ENCODE measurements at regions not wholly inside any gene's neighbourhood (a gene's known extent, or its start where the extent isn't known, plus 50 kb on each side); places are given as distances from the start of the nearest gene placed in this dataset.

- no peak overlapping the region for H3K4me2 ChIP-seq (ENCODE audit: extremely low read depth, insufficient read depth, low read length)
- no peak overlapping the region for H2AFZ ChIP-seq (ENCODE audit: low read length)
- no peak for DNase-seq (ENCODE audit: low read depth in 2 of 2)
- no peaks in the 10 kb centered on the region for H3K36me3 ChIP-seq (ENCODE audit: control insufficient read depth, insufficient read depth, low read length)
- H3K4me1 ChIP-seq (ENCODE audit: control insufficient read depth, extremely low read depth, insufficient read depth, low read length), result no peaks in the 10 kb centered on the region
- no peak for TF ChIP-seq EZH2 (IDR thresholded peaks at IDR 0.05; ENCODE audit: low read length, missing control alignments)
- TF ChIP-seq, protein P1, sequence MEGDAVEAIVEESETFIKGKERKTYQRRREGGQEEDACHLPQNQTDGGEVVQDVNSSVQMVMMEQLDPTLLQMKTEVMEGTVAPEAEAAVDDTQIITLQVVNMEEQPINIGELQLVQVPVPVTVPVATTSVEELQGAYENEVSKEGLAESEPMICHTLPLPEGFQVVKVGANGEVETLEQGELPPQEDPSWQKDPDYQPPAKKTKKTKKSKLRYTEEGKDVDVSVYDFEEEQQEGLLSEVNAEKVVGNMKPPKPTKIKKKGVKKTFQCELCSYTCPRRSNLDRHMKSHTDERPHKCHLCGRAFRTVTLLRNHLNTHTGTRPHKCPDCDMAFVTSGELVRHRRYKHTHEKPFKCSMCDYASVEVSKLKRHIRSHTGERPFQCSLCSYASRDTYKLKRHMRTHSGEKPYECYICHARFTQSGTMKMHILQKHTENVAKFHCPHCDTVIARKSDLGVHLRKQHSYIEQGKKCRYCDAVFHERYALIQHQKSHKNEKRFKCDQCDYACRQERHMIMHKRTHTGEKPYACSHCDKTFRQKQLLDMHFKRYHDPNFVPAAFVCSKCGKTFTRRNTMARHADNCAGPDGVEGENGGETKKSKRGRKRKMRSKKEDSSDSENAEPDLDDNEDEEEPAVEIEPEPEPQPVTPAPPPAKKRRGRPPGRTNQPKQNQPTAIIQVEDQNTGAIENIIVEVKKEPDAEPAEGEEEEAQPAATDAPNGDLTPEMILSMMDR (conservative IDR thresholded peaks at IDR 0.05 in 1 of 2, IDR thresholded peaks at IDR 0.05 in 1 of 2; ENCODE audit: low read depth in 1 of 2, low read length in 2 of 2), result no peak
- H3K27me3 ChIP-seq (ENCODE audit: control insufficient read depth, insufficient read depth, low read length), result no peaks in the 10 kb centered on the region
- H4K20me1 ChIP-seq (ENCODE audit: control insufficient read depth, extremely low read depth, insufficient read depth, low read length), result no peaks in the 10 kb centered on the region
- H3K79me2 ChIP-seq (ENCODE audit: control insufficient read depth, insufficient read depth, low read length), result no peaks in the 10 kb centered on the region
- no peak overlapping the region for H3K27ac ChIP-seq (ENCODE audit: insufficient read depth, low read length)
- no peaks in the 10 kb centered on the region for H3K9me3 ChIP-seq (ENCODE audit: control insufficient read depth, insufficient read depth, low read depth, low read length)
- no peak overlapping the region for H3K9ac ChIP-seq (ENCODE audit: insufficient read depth, low read length)
- no peak overlapping the region for H3K4me3 ChIP-seq (replicated peaks in 1 of 4; ENCODE audit: control extremely low read depth in 1 of 4, insufficient read depth in 1 of 4, low read depth in 3 of 4, low read length in 4 of 4)
These were observed 1087.7 kb downstream of the CDH9 start for GRCh38 chr5:25950681-25951080.

DNA sequence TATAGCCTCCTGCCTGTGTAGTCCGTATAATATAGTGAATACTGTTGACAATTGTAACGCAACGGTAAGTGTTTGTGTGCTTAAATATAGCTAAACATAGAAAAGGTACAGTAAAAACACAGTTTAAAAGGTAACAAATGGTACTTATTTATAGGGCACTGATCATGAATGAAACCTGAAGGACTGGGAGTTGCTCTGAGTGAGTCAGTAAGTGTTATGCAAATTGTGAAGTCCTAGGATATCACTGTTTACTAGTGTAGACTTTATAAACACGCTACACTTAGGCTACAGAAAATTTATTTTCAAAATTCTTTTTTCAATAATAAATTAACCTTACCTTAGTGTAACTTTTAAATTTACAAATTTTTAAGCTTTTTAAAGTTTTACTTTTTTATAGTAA is 1090.1 kb downstream of the CDH9 start:
- TF ChIP-seq, protein P1 (conservative IDR thresholded peaks at IDR 0.05 in 1 of 2, IDR thresholded peaks at IDR 0.05 in 1 of 2; ENCODE audit: low read depth in 1 of 2, low read length in 2 of 2), result no peak
- no peak for TF ChIP-seq EZH2 (IDR thresholded peaks at IDR 0.05; ENCODE audit: low read length, missing control alignments)
- DNase-seq (ENCODE audit: low read depth in 2 of 2), result no peak
- Histone ChIP-seq H2AFZ (ENCODE audit: low read length) (no peak overlapping the region), H3K4me3 (replicated peaks in 1 of 4; ENCODE audit: control extremely low read depth in 1 of 4, insufficient read depth in 1 of 4, low read depth in 3 of 4, low read length in 4 of 4) (no peak overlapping the region), H3K9ac (ENCODE audit: insufficient read depth, low read length) (no peak overlapping the region), H4K20me1 (ENCODE audit: control insufficient read depth, extremely low read depth, insufficient read depth, low read length) (no peaks in the 10 kb centered on the region), H3K27ac (ENCODE audit: insufficient read depth, low read length) (no peak overlapping the region), H3K79me2 (ENCODE audit: control insufficient read depth, insufficient read depth, low read length) (no peaks in the 10 kb centered on the region), H3K4me2 (ENCODE audit: extremely low read depth, insufficient read depth, low read length) (no peak overlapping the region), H3K36me3 (ENCODE audit: control insufficient read depth, insufficient read depth, low read length) (no peaks in the 10 kb centered on the region), H3K9me3 (ENCODE audit: control insufficient read depth, insufficient read depth, low read depth, low read length) (no peaks in the 10 kb centered on the region), H3K4me1 (ENCODE audit: control insufficient read depth, extremely low read depth, insufficient read depth, low read length) (no peaks in the 10 kb centered on the region), H3K27me3 (ENCODE audit: control insufficient read depth, insufficient read depth, low read length) (no peaks in the 10 kb centered on the region)

DNA sequence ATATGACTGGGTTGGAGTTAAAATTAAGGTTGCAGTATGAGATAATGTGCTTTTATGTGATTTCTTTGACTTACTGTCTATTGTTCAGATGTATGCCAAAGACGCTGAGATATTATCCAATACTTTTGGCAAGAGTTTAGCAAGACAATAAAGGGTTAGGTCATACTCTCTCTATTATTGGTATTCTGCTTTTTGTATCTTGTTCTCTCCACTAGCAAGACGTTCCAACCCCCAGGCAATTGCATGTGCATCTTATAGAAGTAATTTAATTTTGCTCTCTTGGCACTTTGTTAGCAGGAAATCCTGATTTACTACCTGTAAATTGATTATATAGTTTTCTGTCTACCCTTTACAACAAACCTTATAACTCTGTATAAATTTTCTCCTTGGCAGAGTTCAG is 1093.6 kb downstream of the CDH9 start:
- no peak overlapping the region for H2AFZ ChIP-seq (ENCODE audit: low read length)
- no peaks in the 10 kb centered on the region for H3K27me3 ChIP-seq (ENCODE audit: control insufficient read depth, insufficient read depth, low read length)
- H3K4me1 ChIP-seq (ENCODE audit: control insufficient read depth, extremely low read depth, insufficient read depth, low read length), result no peaks in the 10 kb centered on the region
- H3K79me2 ChIP-seq (ENCODE audit: control insufficient read depth, insufficient read depth, low read length), result no peaks in the 10 kb centered on the region
- no peak overlapping the region for H3K4me3 ChIP-seq (replicated peaks in 1 of 4; ENCODE audit: control extremely low read depth in 1 of 4, insufficient read depth in 1 of 4, low read depth in 3 of 4, low read length in 4 of 4)
- H3K9me3 ChIP-seq (ENCODE audit: control insufficient read depth, insufficient read depth, low read depth, low read length), result no peaks in the 10 kb centered on the region
- no peak overlapping the region for H3K4me2 ChIP-seq (ENCODE audit: extremely low read depth, insufficient read depth, low read length)
- TF ChIP-seq, protein P1 (conservative IDR thresholded peaks at IDR 0.05 in 1 of 2, IDR thresholded peaks at IDR 0.05 in 1 of 2; ENCODE audit: low read depth in 1 of 2, low read length in 2 of 2), result no peak
- no peak for TF ChIP-seq EZH2 (IDR thresholded peaks at IDR 0.05; ENCODE audit: low read length, missing control alignments)
- no peak overlapping the region for H3K9ac ChIP-seq (ENCODE audit: insufficient read depth, low read length)
- H4K20me1 ChIP-seq (ENCODE audit: control insufficient read depth, extremely low read depth, insufficient read depth, low read length), result no peaks in the 10 kb centered on the region
- no peak for DNase-seq (ENCODE audit: low read depth in 2 of 2)
- H3K27ac ChIP-seq (ENCODE audit: insufficient read depth, low read length), result no peak overlapping the region
- no peaks in the 10 kb centered on the region for H3K36me3 ChIP-seq (ENCODE audit: control insufficient read depth, insufficient read depth, low read length)
